HepG2 (cell line): ENCODE measurements at regions not wholly inside any gene's neighbourhood (a gene's known extent, or its start where the extent isn't known, plus 50 kb on each side); places are given as distances from the start of the nearest gene placed in this dataset.

Experiments used
- AGO1 ChIP-seq: fragments of 200-400 bp; formaldehyde crosslinking; IDR thresholded peaks from 2 replicates; pipeline ENCODE4 v1.6.1; 2017; ENCODE audit warnings: mild to moderate bottlenecking, low read depth, low read length, moderate library complexity; ENCODE audit not compliant: poor library complexity, severe bottlenecking
- AKAP8 ChIP-seq: sonication (generic); formaldehyde crosslinking; IDR thresholded peaks from 2 replicates; pipeline ENCODE4 v1.5.1; 2020; ENCODE audit warnings: mild to moderate bottlenecking, missing genetic modification reagents
- ATAD3A ChIP-seq: sonication (generic); formaldehyde crosslinking; IDR thresholded peaks from 2 replicates; pipeline ENCODE4 v1.4.0; 2020; ENCODE audit warnings: missing genetic modification reagents
- ATF6 ChIP-seq: sonication (generic); formaldehyde crosslinking; conservative IDR thresholded peaks from 2 replicates; pipeline ENCODE4 v1.4.0; 2020; ENCODE audit warnings: missing genetic modification reagents
- BHLHE40 ChIP-seq: IDR thresholded peaks from 2 replicates; pipeline ENCODE4 v1.6.1; 2011; ENCODE audit warnings: low read length, improper control_type of control experiment
- HMG20A ChIP-seq: IDR thresholded peaks from 2 replicates; pipeline ENCODE4 v1.6.1; 2016; ENCODE audit warnings: borderline replicate concordance
- HNRNPH1 ChIP-seq: fragments of 200-400 bp; formaldehyde crosslinking; optimal IDR thresholded peaks from 2 replicates; pipeline ENCODE3; 2017; ENCODE audit warnings: mild to moderate bottlenecking, low read depth, low read length
- KLF13 ChIP-seq: sonication (generic); formaldehyde crosslinking; IDR thresholded peaks from 2 replicates; pipeline ENCODE4 v1.4.0; 2020; ENCODE audit warnings: mild to moderate bottlenecking, missing genetic modification reagents
- NFIC ChIP-seq: IDR thresholded peaks from 2 replicates; pipeline ENCODE4 v1.6.1; 2012; ENCODE audit warnings: mild to moderate bottlenecking, low read length, inconsistent platforms
- NFKBIZ ChIP-seq: IDR thresholded peaks from 2 replicates; pipeline ENCODE4 v1.6.1; 2018; ENCODE audit warnings: missing genetic modification reagents, missing compliant biosample characterization
- RFX3 ChIP-seq: IDR thresholded peaks from 2 replicates; pipeline ENCODE4 v1.6.1; 2016; ENCODE audit warnings: missing biosample characterization, missing genetic modification reagents
- TP53 ChIP-seq: sonication (generic); formaldehyde crosslinking; conservative IDR thresholded peaks from 2 replicates; pipeline ENCODE4 v1.4.0; 2020; ENCODE audit warnings: missing genetic modification reagents
- ZNF557 ChIP-seq: sonication (generic); formaldehyde crosslinking; IDR thresholded peaks from 2 replicates; pipeline ENCODE4 v1.4.0; 2020; ENCODE audit warnings: missing genetic modification reagents
- ZNF615 ChIP-seq: sonication (generic); formaldehyde crosslinking; IDR thresholded peaks from 2 replicates; pipeline ENCODE4 v1.5.0; 2020; ENCODE audit warnings: mild to moderate bottlenecking, missing genetic modification reagents, borderline replicate concordance
- ZNF839 ChIP-seq: sonication (generic); formaldehyde crosslinking; IDR thresholded peaks from 2 replicates; pipeline ENCODE4 v1.4.0; 2020; ENCODE audit warnings: missing genetic modification reagents, mild to moderate bottlenecking, borderline replicate concordance
- TF ChIP-seq, protein P1 (sequence below): sonication (generic); formaldehyde crosslinking; IDR thresholded peaks from 2 replicates; pipeline ENCODE4 v1.5.1; 2020; ENCODE audit warnings: missing genetic modification reagents, mild to moderate bottlenecking, borderline replicate concordance
- TF ChIP-seq, protein P2 (sequence below): IDR thresholded peaks from 2 replicates; pipeline ENCODE4 v1.6.1; 2016; ENCODE audit warnings: missing compliant biosample characterization, missing genetic modification reagents, borderline replicate concordance
- TF ChIP-seq, protein P3 (sequence below): sonication (generic); formaldehyde crosslinking; IDR thresholded peaks from 2 replicates; pipeline ENCODE4 v1.8.1; 2022; ENCODE audit warnings: mild to moderate bottlenecking, missing genetic modification reagents
- TF ChIP-seq, protein P4 (sequence below): sonication (generic); formaldehyde crosslinking; IDR thresholded peaks from 2 replicates; pipeline ENCODE4 v1.4.0; 2020; ENCODE audit warnings: missing genetic modification reagents, borderline replicate concordance

DNA sequence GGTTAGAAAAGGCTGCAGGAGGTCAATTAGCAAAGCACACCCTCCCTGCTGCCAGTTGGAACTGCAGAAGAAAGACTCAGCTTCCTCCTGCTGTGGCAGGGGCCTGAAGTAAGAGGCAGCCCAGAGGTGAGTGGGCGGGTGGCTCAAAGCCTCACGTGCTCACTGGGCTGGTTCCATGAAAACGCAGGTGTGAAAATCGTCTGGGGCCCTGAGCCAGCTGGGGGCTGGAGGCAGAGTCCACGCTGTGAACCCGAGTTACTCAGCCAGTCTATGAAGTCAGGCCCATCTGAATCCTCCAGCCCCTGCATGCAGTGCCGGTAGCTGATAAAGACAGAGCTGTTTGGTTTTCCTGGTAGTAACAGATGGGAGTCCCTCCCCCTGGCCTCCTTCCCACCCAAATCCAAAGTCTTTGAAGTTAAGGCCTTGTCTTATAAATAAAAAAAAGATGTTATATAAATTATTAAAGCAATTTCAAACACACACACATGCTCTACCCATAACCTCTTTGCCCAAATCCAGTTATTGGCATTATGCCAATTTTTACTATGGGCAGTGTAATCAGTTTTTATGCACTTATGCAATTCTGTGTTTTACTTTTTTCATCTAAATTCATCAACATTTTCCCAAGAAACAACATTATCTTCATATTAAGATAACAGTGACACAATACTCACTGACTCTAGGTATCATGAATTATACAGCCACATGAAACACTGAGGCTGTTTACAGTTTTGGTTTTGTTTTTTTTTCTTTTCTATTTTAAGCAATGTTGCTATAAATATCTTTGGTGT, 57.9 kb upstream of the PNMA1 start (continued):
- TF ChIP-seq, protein P1, sequence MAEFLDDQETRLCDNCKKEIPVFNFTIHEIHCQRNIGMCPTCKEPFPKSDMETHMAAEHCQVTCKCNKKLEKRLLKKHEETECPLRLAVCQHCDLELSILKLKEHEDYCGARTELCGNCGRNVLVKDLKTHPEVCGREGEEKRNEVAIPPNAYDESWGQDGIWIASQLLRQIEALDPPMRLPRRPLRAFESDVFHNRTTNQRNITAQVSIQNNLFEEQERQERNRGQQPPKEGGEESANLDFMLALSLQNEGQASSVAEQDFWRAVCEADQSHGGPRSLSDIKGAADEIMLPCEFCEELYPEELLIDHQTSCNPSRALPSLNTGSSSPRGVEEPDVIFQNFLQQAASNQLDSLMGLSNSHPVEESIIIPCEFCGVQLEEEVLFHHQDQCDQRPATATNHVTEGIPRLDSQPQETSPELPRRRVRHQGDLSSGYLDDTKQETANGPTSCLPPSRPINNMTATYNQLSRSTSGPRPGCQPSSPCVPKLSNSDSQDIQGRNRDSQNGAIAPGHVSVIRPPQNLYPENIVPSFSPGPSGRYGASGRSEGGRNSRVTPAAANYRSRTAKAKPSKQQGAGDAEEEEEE (CRISPR knock-in tag): no peak
- peak; percentile 99 for TF ChIP-seq BHLHE40
- 0 out of 2 replicates have a peak, but pooled peaks have one; percentile 40 for TF ChIP-seq KLF13 (CRISPR knock-in tag)
- TF ChIP-seq, protein P2, sequence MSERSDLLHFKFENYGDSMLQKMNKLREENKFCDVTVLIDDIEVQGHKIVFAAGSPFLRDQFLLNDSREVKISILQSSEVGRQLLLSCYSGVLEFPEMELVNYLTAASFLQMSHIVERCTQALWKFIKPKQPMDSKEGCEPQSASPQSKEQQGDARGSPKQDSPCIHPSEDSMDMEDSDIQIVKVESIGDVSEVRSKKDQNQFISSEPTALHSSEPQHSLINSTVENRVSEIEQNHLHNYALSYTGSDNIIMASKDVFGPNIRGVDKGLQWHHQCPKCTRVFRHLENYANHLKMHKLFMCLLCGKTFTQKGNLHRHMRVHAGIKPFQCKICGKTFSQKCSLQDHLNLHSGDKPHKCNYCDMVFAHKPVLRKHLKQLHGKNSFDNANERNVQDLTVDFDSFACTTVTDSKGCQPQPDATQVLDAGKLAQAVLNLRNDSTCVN: peak; percentile 91
- no peak for TF ChIP-seq AGO1
- TF ChIP-seq ATF6 (CRISPR knock-in tag): peak; percentile 96
- TF ChIP-seq AKAP8: no peak
- peak; percentile 85 for TF ChIP-seq HMG20A (CRISPR knock-in tag)
- no peak for TF ChIP-seq ZNF615 (CRISPR knock-in tag)
- TF ChIP-seq, protein P3, sequence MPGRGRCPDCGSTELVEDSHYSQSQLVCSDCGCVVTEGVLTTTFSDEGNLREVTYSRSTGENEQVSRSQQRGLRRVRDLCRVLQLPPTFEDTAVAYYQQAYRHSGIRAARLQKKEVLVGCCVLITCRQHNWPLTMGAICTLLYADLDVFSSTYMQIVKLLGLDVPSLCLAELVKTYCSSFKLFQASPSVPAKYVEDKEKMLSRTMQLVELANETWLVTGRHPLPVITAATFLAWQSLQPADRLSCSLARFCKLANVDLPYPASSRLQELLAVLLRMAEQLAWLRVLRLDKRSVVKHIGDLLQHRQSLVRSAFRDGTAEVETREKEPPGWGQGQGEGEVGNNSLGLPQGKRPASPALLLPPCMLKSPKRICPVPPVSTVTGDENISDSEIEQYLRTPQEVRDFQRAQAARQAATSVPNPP (CRISPR knock-in tag): peak; percentile 58; the same call in 1 of the 2 replicates
- TF ChIP-seq NFIC: peak; percentile 66
- 0 out of 2 replicates have a peak, but pooled peaks have one; percentile 54 for TF ChIP-seq ATAD3A (CRISPR knock-in tag)
- TF ChIP-seq TP53 (CRISPR knock-in tag): no peak
- TF ChIP-seq HNRNPH1: no peak
- TF ChIP-seq NFKBIZ (CRISPR knock-in tag): peak; percentile 80; the same call in 1 of the 2 replicates
- TF ChIP-seq RFX3 (CRISPR knock-in tag): no peak
- TF ChIP-seq, protein P4, sequence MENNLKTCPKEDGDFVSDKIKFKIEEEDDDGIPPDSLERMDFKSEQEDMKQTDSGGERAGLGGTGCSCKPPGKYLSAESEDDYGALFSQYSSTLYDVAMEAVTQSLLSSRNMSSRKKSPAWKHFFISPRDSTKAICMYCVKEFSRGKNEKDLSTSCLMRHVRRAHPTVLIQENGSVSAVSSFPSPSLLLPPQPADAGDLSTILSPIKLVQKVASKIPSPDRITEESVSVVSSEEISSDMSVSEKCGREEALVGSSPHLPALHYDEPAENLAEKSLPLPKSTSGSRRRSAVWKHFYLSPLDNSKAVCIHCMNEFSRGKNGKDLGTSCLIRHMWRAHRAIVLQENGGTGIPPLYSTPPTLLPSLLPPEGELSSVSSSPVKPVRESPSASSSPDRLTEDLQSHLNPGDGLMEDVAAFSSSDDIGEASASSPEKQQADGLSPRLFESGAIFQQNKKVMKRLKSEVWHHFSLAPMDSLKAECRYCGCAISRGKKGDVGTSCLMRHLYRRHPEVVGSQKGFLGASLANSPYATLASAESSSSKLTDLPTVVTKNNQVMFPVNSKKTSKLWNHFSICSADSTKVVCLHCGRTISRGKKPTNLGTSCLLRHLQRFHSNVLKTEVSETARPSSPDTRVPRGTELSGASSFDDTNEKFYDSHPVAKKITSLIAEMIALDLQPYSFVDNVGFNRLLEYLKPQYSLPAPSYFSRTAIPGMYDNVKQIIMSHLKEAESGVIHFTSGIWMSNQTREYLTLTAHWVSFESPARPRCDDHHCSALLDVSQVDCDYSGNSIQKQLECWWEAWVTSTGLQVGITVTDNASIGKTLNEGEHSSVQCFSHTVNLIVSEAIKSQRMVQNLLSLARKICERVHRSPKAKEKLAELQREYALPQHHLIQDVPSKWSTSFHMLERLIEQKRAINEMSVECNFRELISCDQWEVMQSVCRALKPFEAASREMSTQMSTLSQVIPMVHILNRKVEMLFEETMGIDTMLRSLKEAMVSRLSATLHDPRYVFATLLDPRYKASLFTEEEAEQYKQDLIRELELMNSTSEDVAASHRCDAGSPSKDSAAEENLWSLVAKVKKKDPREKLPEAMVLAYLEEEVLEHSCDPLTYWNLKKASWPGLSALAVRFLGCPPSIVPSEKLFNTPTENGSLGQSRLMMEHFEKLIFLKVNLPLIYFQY (CRISPR knock-in tag): peak; percentile 92
- TF ChIP-seq ZNF557 (CRISPR knock-in tag): peak; percentile 77; the same call in 1 of the 2 replicates
- 0 out of 2 replicates have a peak, but pooled peaks have one; percentile 59 for TF ChIP-seq ZNF839
